HepG2 (cell line): ENCODE measurements at regions not wholly inside any gene's neighbourhood (a gene's known extent, or its start where the extent isn't known, plus 50 kb on each side); places are given as distances from the start of the nearest gene placed in this dataset.

ENCODE experiments used
- CBX1 ChIP-seq: IDR thresholded peaks from one replicate; pipeline ENCODE4 v1.6.1; 2016; ENCODE audit warnings: antibody characterized with exemption, low read depth
- CEBPB ChIP-seq: IDR thresholded peaks from 2 replicates; pipeline ENCODE4 v1.6.1; 2011; ENCODE audit warnings: low read depth, low read length, improper control_type of control experiment, borderline replicate concordance
- CTCF ChIP-seq: sonication (generic); formaldehyde crosslinking; IDR thresholded peaks from 2 replicates; pipeline ENCODE4 v1.5.0; 2020; ENCODE audit warnings: mild to moderate bottlenecking, missing genetic modification reagents, moderate library complexity
- GZF1 ChIP-seq: sonication (generic); formaldehyde crosslinking; IDR thresholded peaks from 2 replicates; pipeline ENCODE4 v1.5.1; 2020; ENCODE audit warnings: mild to moderate bottlenecking, missing genetic modification reagents
- HNRNPH1 ChIP-seq: fragments of 200-400 bp; formaldehyde crosslinking; optimal IDR thresholded peaks from 2 replicates; pipeline ENCODE3; 2017; ENCODE audit warnings: mild to moderate bottlenecking, low read depth, low read length
- HOXA7 ChIP-seq: sonication (generic); formaldehyde crosslinking; IDR thresholded peaks from 2 replicates; pipeline ENCODE4 v1.8.1; 2022; ENCODE audit warnings: mild to moderate bottlenecking, missing genetic modification reagents, moderate library complexity
- ZFP41 ChIP-seq: sonication (generic); formaldehyde crosslinking; IDR thresholded peaks from 2 replicates; pipeline ENCODE4 v1.4.0; 2020; ENCODE audit warnings: mild to moderate bottlenecking, missing genetic modification reagents, borderline replicate concordance
- ZNF263 ChIP-seq: sonication (generic); formaldehyde crosslinking; IDR thresholded peaks from 2 replicates; pipeline ENCODE4 v1.4.0; 2020; ENCODE audit warnings: missing genetic modification reagents
- TF ChIP-seq, protein P1 (sequence below): sonication (generic); formaldehyde crosslinking; IDR thresholded peaks from 2 replicates; pipeline ENCODE4 v1.4.0; 2020; ENCODE audit warnings: mild to moderate bottlenecking, missing genetic modification reagents
- TF ChIP-seq, protein P2 (sequence below): sonication (generic); formaldehyde crosslinking; IDR thresholded peaks from 2 replicates; pipeline ENCODE4 v1.5.0; 2020; ENCODE audit warnings: mild to moderate bottlenecking, missing genetic modification reagents

GRCh38 chr11:11125618-11126017 lies 227.4 kb downstream of the CSNK2A3 start:
- TF ChIP-seq HOXA7 (no peak), CEBPB (no peak), CTCF (CRISPR knock-in tag) (no peak), GZF1 (CRISPR knock-in tag) (no peak), CBX1 (no peak), HNRNPH1 (no peak), ZFP41 (no peak), ZNF263 (CRISPR knock-in tag) (no peak)
- TF ChIP-seq, protein P1, sequence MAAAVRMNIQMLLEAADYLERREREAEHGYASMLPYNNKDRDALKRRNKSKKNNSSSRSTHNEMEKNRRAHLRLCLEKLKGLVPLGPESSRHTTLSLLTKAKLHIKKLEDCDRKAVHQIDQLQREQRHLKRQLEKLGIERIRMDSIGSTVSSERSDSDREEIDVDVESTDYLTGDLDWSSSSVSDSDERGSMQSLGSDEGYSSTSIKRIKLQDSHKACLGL (CRISPR knock-in tag) = no peak
- TF ChIP-seq, protein P2, sequence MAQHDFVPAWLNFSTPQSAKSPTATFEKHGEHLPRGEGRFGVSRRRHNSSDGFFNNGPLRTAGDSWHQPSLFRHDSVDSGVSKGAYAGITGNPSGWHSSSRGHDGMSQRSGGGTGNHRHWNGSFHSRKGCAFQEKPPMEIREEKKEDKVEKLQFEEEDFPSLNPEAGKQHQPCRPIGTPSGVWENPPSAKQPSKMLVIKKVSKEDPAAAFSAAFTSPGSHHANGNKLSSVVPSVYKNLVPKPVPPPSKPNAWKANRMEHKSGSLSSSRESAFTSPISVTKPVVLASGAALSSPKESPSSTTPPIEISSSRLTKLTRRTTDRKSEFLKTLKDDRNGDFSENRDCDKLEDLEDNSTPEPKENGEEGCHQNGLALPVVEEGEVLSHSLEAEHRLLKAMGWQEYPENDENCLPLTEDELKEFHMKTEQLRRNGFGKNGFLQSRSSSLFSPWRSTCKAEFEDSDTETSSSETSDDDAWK (CRISPR knock-in tag) = no peak
